ENCODE measurements at regions not wholly inside any gene's neighbourhood (a gene's known extent, or its start where the extent isn't known, plus 50 kb on each side); places are given as distances from the start of the nearest gene placed in this dataset.

DNA sequence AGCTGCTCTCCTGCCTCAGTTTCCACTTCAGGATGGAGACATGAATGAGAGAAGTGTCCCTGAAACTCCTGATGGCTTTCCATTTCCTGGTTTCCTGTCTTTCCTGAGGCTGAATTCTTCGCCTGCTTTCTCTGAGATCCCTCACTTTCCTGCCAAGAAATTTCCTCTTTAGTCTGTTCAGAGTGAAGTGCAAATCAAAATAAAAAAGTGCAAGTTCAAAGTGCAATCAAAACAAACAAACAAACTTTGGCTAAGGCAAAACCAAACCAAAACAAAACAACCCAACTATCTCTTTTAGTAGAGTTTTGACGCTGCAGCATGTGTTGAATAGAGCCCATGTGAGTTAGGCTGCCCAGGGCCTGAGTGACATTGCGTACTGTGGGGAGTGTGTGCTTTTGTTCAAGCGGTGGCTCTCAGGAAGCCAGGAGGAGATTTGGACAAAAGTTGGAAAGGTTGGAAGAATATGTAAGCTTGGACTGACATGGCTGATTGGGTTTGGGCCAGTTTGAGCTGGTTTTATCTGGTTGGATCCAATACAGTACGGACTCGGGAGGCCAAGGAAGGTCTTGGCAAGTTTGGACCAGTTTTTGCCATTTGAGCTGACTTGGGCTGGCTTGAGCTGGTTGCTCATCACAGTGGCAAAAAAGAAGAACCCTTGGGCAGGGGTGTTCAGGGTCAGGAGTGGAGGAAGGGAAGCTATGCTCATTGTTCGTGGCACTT is 61.1 kb upstream of the TINAGL1 start:
- no peaks in the 10 kb centered on the region for H3K9me1 ChIP-seq (ENCODE audit: insufficient read depth, low read length)
- no peak overlapping the region for H3K14ac ChIP-seq (replicated peaks; ENCODE audit: low read depth, low read length)
- no peak overlapping the region for H4K91ac ChIP-seq (ENCODE audit: insufficient read depth, low read depth, low read length)
- H3K23ac ChIP-seq (ENCODE audit: low read depth, low read length): no peak overlapping the region
- DNase-seq (no peak), ATAC-seq (ENCODE audit: low read depth) (no peak)
- H3K9me3 ChIP-seq (ENCODE audit: control insufficient read depth, insufficient read depth, low read length): peaks cover 9% of the 10 kb centered on the region
- TF ChIP-seq BHLHE40 (IDR thresholded peaks at IDR 0.05; ENCODE audit: low read depth, low read length) (no peak), NFE2L2 (IDR thresholded peaks at IDR 0.05; ENCODE audit: low read depth, low read length) (no peak), RCOR1 (IDR thresholded peaks at IDR 0.05; ENCODE audit: insufficient replicate concordance, low read length) (no peak), CHD1 (IDR thresholded peaks at IDR 0.05; ENCODE audit: low read depth, low read length) (no peak), FOS (IDR thresholded peaks at IDR 0.05; ENCODE audit: low read depth, low read length) (no peak), MAFK (IDR thresholded peaks at IDR 0.05; ENCODE audit: low read depth, low read length) (no peak), POLR2A (IDR thresholded peaks at IDR 0.05; ENCODE audit: low read depth, low read length) (no peak), MAZ (IDR thresholded peaks at IDR 0.05; ENCODE audit: borderline replicate concordance, low read depth, low read length) (no peak)
- TF ChIP-seq, protein P1, sequence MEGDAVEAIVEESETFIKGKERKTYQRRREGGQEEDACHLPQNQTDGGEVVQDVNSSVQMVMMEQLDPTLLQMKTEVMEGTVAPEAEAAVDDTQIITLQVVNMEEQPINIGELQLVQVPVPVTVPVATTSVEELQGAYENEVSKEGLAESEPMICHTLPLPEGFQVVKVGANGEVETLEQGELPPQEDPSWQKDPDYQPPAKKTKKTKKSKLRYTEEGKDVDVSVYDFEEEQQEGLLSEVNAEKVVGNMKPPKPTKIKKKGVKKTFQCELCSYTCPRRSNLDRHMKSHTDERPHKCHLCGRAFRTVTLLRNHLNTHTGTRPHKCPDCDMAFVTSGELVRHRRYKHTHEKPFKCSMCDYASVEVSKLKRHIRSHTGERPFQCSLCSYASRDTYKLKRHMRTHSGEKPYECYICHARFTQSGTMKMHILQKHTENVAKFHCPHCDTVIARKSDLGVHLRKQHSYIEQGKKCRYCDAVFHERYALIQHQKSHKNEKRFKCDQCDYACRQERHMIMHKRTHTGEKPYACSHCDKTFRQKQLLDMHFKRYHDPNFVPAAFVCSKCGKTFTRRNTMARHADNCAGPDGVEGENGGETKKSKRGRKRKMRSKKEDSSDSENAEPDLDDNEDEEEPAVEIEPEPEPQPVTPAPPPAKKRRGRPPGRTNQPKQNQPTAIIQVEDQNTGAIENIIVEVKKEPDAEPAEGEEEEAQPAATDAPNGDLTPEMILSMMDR (conservative IDR thresholded peaks at IDR 0.05; ENCODE audit: low read depth, low read length): no peak
- TF ChIP-seq, protein P2, sequence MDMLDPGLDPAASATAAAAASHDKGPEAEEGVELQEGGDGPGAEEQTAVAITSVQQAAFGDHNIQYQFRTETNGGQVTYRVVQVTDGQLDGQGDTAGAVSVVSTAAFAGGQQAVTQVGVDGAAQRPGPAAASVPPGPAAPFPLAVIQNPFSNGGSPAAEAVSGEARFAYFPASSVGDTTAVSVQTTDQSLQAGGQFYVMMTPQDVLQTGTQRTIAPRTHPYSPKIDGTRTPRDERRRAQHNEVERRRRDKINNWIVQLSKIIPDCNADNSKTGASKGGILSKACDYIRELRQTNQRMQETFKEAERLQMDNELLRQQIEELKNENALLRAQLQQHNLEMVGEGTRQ (IDR thresholded peaks at IDR 0.05; ENCODE audit: low read depth, low read length): no peak
- TF ChIP-seq, protein P3, sequence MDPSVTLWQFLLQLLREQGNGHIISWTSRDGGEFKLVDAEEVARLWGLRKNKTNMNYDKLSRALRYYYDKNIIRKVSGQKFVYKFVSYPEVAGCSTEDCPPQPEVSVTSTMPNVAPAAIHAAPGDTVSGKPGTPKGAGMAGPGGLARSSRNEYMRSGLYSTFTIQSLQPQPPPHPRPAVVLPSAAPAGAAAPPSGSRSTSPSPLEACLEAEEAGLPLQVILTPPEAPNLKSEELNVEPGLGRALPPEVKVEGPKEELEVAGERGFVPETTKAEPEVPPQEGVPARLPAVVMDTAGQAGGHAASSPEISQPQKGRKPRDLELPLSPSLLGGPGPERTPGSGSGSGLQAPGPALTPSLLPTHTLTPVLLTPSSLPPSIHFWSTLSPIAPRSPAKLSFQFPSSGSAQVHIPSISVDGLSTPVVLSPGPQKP (IDR thresholded peaks at IDR 0.05; ENCODE audit: borderline replicate concordance, low read depth, low read length): no peak
- no peak overlapping the region for H2BK5ac ChIP-seq (ENCODE audit: low read depth, low read length, poor library complexity, severe bottlenecking)
- no peak overlapping the region for H3K9ac ChIP-seq (ENCODE audit: low read depth, low read length)
- H4K20me1 ChIP-seq (ENCODE audit: insufficient read depth, low read length): no peaks in the 10 kb centered on the region
- in situ Hi-C loops (cut with MboI; ENCODE audit: low sequenced_read_pairs): no loop called here
- WGBS, 2 experiments (ENCODE audit: extremely low coverage in 2 of 2, insufficient read length in 1 of 2): 62% methylated on average over 4 of the region's 7 CpGs; no CpG with 5 or more reads in 1 of the 2 experiments
- H2AFZ ChIP-seq (replicated peaks; ENCODE audit: low read length, poor library complexity): no peak overlapping the region
- no peaks in the 10 kb centered on the region for H3K4me1 ChIP-seq (ENCODE audit: control insufficient read depth, insufficient read depth, low read length)
- H4K5ac ChIP-seq (ENCODE audit: low read depth, low read length): no peak overlapping the region
- no peak overlapping the region for H2BK15ac ChIP-seq (ENCODE audit: low read depth, low read length)
- BruUV-seq (replicated peaks): no TSS peak
- H3K4ac ChIP-seq (ENCODE audit: low read depth, low read length): no peak overlapping the region
- intact Hi-C loops (cut with micrococcal nuclease): no loop called here
- H3K4me2 ChIP-seq (ENCODE audit: low read depth, low read length): no peak overlapping the region
- no peak overlapping the region for H3K27ac ChIP-seq (ENCODE audit: insufficient read depth, low read length)
- H3K18ac ChIP-seq (ENCODE audit: low read depth, low read length): no peak overlapping the region
- no peak overlapping the region for H2AK9ac ChIP-seq (replicated peaks; ENCODE audit: low read depth, low read length, poor library complexity)
- no peaks in the 10 kb centered on the region for H3K36me3 ChIP-seq (ENCODE audit: control insufficient read depth, insufficient read depth, low read length)
- ChIA-PET POLR2A (ENCODE audit: unreplicated experiment) (no interaction called here), CTCF (no interaction called here)
- no peak overlapping the region for H3K56ac ChIP-seq (ENCODE audit: extremely low read depth, insufficient read depth, low read length)
- H2BK20ac ChIP-seq (ENCODE audit: low read depth, low read length): no peak overlapping the region
- H3K79me1 ChIP-seq (ENCODE audit: low read depth in 1 of 2, low read length in 2 of 2): no peaks in the 10 kb centered on the region
- H2AK5ac ChIP-seq (ENCODE audit: low read depth, low read length): no peak overlapping the region
- H4K8ac ChIP-seq (ENCODE audit: low read depth in 2 of 2, low read length in 2 of 2): no peak overlapping the region
- dilution Hi-C loops (cut with HindIII; ENCODE audit: low sequenced_read_pairs, unreplicated experiment): no loop called here
- H3K27me3 ChIP-seq (ENCODE audit: control insufficient read depth, insufficient read depth, low read length): peaks cover 62% of the 10 kb centered on the region
- no peak overlapping the region for H2BK120ac ChIP-seq (ENCODE audit: low read depth, low read length)
- H3K4me3 ChIP-seq (ENCODE audit: insufficient read depth, low read depth, low read length): no peak overlapping the region
